ENCODE measurements at regions not wholly inside any gene's neighbourhood (a gene's known extent, or its start where the extent isn't known, plus 50 kb on each side); places are given as distances from the start of the nearest gene placed in this dataset.

DNA sequence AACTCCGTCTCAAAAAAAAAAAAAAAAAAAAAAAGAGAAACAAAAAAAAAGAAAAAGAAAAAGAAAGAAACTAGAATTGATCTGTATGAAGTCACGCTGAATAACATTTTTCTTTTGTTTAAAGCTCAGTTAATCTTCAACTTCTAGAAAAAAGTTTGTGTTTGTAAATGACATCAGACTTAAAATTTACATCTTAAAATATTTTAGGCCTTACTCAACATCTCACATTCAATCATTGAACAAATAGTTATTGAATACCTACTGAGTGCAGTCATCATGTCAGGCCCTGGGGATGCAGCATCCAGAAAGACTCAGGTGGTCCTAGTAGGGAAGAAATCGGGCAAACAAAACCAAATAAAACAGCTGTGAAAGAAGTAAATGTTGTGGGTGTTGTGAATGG is 292.3 kb upstream of the FANCL start:
- Histone ChIP-seq H3K9me3 (no peaks in the 10 kb centered on the region), H3K4me3 (no peak overlapping the region), H3K27me3 (replicated peaks; ENCODE audit: insufficient read depth) (no peaks in the 10 kb centered on the region), H3K36me3 (no peaks in the 10 kb centered on the region), H3K4me1 (ENCODE audit: control insufficient read depth in 1 of 2, low read depth in 2 of 2) (no peaks in the 10 kb centered on the region), H3K27ac (no peak overlapping the region)
- ATAC-seq (ENCODE audit: insufficient number of reproducible peaks, low FRiP score, low read depth): no peak
- TF ChIP-seq, protein P1, sequence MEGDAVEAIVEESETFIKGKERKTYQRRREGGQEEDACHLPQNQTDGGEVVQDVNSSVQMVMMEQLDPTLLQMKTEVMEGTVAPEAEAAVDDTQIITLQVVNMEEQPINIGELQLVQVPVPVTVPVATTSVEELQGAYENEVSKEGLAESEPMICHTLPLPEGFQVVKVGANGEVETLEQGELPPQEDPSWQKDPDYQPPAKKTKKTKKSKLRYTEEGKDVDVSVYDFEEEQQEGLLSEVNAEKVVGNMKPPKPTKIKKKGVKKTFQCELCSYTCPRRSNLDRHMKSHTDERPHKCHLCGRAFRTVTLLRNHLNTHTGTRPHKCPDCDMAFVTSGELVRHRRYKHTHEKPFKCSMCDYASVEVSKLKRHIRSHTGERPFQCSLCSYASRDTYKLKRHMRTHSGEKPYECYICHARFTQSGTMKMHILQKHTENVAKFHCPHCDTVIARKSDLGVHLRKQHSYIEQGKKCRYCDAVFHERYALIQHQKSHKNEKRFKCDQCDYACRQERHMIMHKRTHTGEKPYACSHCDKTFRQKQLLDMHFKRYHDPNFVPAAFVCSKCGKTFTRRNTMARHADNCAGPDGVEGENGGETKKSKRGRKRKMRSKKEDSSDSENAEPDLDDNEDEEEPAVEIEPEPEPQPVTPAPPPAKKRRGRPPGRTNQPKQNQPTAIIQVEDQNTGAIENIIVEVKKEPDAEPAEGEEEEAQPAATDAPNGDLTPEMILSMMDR (IDR thresholded peaks at IDR 0.05): no peak
- no peak for DNase-seq (ENCODE audit: low spot score)

DNA sequence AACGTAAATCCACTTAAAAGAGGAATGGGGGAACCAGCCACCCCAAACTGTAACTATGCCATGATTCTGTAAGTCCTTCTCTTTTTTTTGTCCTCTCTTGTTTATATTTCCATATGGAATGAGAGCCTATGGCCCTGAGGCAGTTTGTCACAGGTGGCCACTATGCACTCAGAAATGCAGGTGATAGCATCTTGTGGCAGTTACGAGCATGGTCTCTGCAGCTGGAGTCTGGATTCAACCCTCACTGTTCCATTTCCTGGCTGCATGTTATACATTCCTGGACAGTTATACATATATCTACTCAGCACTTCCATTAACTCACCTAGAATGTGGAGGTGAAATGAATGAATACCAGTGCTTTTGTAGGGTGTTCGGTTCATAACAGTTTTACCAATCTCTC is 291.5 kb upstream of the FANCL start:
- Histone ChIP-seq H3K27ac (no peak overlapping the region), H3K4me3 (no peak overlapping the region), H3K36me3 (no peaks in the 10 kb centered on the region), H3K9me3 (no peaks in the 10 kb centered on the region), H3K27me3 (replicated peaks; ENCODE audit: insufficient read depth) (no peaks in the 10 kb centered on the region), H3K4me1 (ENCODE audit: control insufficient read depth in 1 of 2, low read depth in 2 of 2) (no peaks in the 10 kb centered on the region)
- TF ChIP-seq, protein P1 (IDR thresholded peaks at IDR 0.05): no peak
- DNase-seq (ENCODE audit: low spot score) (no peak), ATAC-seq (ENCODE audit: insufficient number of reproducible peaks, low FRiP score, low read depth) (no peak)

DNA sequence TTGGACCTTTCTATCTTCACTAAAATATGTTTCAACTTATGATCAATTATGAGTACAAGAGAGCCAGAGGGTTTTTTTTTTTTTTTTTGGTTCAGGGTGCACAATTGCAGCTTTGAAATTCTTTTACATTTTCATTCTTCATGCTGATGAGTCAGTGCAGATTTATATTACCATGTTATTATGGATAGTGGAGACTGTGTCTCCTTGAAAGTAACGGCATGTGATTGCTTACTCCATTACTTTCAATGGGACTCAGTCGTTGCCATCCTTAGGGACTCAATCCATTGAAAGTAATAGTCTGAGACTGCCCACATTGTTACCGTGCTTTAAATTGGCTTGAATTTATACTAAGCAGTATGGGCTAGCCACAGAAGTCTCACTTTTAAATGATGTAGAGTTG is 286.5 kb upstream of the FANCL start:
- no peaks in the 10 kb centered on the region for H3K36me3 ChIP-seq
- DNase-seq (ENCODE audit: low spot score) (no peak), ATAC-seq (ENCODE audit: insufficient number of reproducible peaks, low FRiP score, low read depth) (no peak)
- TF ChIP-seq, protein P1 (IDR thresholded peaks at IDR 0.05): no peak
- H3K27ac ChIP-seq: no peak overlapping the region
- H3K4me1 ChIP-seq (ENCODE audit: control insufficient read depth in 1 of 2, low read depth in 2 of 2): no peaks in the 10 kb centered on the region
- H3K9me3 ChIP-seq: no peaks in the 10 kb centered on the region
- no peak overlapping the region for H3K4me3 ChIP-seq
- H3K27me3 ChIP-seq (replicated peaks; ENCODE audit: insufficient read depth): no peaks in the 10 kb centered on the region

DNA sequence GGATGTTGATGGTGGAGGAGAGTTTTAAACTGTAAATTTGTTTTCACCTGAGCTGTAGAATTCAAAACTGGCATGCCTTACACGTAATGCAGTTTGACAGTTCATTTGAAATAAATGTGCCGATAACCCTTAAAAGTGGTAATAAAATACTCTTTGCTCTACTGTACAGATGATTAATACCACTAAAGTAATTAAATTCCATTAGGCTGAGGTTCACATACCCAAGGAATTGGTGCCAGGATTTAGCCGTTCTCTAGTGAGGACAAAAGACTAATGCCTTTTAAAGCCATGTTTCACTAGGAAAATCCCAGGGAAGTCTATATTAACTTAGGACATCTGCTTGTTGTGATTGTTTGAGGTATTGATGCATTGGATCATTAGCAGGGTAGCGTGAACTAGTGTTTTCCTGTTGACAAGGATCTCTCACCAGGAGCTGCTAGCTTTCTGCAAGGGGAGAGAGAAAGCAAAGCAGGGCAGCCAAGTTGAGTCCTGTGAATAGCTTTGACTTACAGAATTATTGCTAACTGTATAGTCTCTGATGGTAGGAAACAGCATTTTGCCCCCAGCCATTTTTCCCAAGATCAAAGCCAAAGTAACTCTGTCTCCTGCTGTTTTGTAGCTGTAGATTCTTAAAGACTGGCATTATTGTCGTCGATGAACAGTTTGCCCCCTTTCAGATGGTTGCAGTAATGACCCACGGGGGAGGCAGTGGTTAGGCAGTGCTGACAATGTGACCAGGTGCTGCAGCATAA is 280.9 kb upstream of the FANCL start:
- Histone ChIP-seq H3K36me3 (no peaks in the 10 kb centered on the region), H3K4me1 (ENCODE audit: control insufficient read depth in 1 of 2, low read depth in 2 of 2) (no peaks in the 10 kb centered on the region), H3K27ac (no peak overlapping the region), H3K4me3 (no peak overlapping the region), H3K9me3 (no peaks in the 10 kb centered on the region), H3K27me3 (replicated peaks; ENCODE audit: insufficient read depth) (no peaks in the 10 kb centered on the region)
- DNase-seq (ENCODE audit: low spot score) (no peak), ATAC-seq (ENCODE audit: insufficient number of reproducible peaks, low FRiP score, low read depth) (no peak)
- TF ChIP-seq, protein P1 (IDR thresholded peaks at IDR 0.05): no peak

DNA sequence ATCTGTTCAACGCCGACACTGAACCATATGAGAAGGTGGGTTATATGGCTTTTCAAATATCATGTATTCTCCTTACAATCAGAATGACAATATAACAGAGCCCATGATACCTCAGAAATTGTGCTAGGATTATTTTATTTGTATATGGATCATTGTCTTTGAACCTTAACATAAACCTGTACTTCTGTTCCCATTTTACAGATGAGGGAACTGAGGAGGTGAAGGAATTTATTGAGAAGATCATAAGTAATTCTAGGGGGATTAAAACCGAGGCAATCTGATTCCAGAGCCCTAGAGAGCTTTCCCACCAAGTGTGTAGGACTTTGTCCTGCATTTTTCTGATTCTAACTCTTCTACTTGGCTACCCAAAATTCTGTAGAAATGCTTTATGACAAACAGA is 279.8 kb upstream of the FANCL start:
- Histone ChIP-seq H3K4me1 (ENCODE audit: control insufficient read depth in 1 of 2, low read depth in 2 of 2) (no peaks in the 10 kb centered on the region), H3K27ac (no peak overlapping the region), H3K27me3 (replicated peaks; ENCODE audit: insufficient read depth) (no peaks in the 10 kb centered on the region), H3K4me3 (no peak overlapping the region), H3K36me3 (no peaks in the 10 kb centered on the region), H3K9me3 (no peaks in the 10 kb centered on the region)
- ATAC-seq (ENCODE audit: insufficient number of reproducible peaks, low FRiP score, low read depth) (no peak), DNase-seq (ENCODE audit: low spot score) (no peak)
- TF ChIP-seq, protein P1 (IDR thresholded peaks at IDR 0.05): no peak
